Inferior parietal cortex (tissue), 1 donor: ENCODE measurements at regions not wholly inside any gene's neighbourhood (a gene's known extent, or its start where the extent isn't known, plus 50 kb on each side); places are given as distances from the start of the nearest gene placed in this dataset.

Experiments
- DNase-seq: peaks from one replicate; pipeline ENCODE4 v3.0.0-alpha.2; 2016; ENCODE audit errors: extremely low spot score

DNA sequence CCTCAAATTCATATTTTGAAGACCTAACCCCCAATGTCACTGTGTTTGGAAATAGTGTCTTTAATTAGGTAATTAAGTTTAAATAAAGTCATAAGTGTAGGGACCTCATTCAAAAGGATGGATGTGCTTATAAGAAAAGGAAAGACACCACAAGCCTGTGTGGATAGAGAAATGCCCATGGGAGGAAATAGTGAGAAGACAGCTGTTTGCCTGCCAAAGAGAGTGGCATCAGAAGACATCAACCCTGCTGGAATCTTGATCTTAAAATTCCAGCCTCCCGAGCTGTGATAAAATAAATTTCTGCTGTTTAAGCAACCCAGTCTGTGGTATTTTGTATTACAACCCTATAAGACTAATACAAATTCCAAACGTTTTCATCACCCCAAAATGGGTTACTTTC, 1867.9 kb upstream of the NUDT12 start:
- DNase-seq: no peak

DNA sequence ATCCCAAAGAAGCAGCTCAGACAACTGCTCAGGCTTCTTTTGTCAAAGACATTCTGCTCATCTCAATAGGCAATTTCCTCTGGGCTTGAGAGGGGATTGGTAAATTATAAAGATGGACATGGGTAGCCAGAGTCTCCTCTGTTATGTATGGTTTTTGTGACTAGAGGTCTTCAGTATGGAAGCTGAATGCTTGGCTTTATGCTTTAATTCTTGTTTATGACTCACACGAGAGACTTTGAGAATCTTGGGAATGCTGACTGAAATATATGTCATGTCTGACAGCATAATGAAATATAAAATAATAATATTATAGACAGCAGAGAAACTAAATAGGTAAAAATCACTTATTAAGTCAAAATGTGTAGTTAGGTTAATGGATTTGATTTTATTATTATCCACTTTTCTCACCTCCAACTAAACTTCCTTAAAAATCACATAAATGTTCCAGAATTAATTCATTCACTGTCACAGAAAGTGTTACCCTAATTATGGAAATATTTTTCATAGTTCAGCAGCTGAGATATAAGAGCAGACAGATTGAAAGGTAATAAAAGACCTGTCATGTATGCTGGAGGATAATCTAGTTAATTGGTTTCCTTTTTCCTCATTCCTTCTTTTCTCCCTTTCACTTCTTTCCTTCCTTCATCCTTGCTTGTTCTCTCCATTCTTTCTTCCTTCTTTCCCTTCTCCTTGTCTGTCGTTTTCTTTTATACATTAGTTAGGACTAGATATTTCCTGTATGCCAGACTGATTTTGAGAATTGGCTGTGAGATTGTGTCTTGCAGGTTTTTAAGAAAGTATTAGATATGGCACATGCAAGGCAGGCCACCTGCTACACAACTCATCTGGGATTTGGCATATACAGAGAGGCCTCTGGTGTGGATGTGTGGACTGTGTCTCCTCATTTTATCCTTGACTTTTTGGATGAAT, 1866.1 kb upstream of the NUDT12 start:
- no peak for DNase-seq

DNA sequence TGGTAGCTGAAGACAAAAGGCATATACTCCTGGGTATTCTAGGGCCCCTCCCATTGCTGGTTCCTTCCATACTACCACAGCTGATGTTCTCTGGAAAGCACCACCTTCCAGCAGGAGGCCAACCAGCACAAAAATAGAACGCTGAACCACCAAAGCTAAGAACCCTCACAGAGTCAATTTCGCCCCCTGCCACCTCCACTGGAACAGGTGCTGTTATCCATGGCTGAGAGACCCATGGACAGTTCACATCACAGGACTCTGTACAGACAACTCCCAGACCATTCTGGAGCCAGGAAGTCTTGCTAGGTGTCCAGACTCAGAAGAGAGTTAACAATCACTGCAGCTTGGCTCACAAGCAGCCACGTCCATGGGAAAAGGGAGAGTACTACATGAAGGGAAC, 1851.5 kb upstream of the NUDT12 start:
- DNase-seq: no peak

DNA sequence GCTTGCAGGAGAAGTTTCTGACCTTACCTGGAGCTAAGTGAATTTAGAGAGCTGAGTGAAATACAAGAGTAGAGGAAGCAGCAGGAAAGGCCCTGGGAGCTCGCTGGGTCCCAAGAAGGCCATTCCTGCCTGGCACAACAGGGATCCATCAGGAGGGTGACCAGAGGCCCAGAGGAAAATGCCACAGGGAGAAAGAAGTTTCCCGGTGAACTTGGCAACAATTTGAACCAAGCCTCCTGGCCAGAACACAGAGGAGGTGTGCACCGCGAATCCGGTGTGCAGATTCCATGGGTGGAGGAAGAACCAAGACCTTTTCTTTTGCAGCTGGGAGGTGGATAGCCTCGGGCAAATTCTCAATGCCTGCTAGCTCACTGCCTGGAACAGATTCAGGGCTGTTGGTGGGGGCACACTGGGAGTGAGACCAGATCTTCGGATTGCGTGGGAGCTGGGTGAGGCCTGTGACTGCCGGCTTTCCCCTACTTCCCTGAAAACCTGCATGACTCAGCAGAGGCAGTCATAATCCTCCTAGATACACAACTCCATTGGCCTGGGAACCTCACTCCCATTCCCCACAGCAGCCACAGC, 1850.9 kb upstream of the NUDT12 start:
- DNase-seq: no peak

DNA sequence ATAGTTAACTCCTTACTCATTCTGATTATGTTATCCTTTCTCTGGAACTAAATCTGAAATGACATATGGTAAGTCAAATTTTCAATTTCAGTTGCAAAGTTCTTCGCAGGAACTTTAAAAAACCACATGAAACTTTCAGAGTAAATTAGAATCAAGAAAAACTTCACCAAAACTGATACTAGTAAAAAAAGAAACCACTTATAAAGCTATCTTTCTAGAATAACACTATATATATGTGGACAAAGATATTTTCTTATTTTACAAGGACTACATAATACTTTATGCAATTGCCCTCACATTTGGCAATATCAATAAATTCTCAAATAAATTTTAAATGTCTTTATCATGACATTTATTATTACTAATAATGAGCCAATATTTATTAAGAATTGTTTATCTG, 1847.1 kb upstream of the NUDT12 start:
- no peak for DNase-seq

DNA sequence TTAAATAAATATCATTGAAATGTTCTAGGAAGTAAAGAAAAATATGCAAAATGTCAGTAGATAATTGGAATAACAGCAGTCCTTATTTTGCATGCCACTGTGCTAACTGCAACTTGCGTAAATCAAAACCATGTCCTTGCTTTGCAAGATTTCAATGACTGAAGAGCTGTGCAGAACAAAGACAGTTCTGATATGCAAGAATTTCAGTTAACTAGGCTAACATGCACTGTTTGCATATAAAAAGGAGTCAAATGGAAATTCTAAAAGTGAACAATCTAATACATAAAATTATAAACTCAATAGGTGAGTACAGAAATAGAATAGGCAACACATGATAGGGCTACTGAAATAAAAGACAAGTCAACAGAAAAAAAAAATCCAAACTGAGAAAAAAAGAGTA, 1844.6 kb upstream of the NUDT12 start:
- no peak for DNase-seq

DNA sequence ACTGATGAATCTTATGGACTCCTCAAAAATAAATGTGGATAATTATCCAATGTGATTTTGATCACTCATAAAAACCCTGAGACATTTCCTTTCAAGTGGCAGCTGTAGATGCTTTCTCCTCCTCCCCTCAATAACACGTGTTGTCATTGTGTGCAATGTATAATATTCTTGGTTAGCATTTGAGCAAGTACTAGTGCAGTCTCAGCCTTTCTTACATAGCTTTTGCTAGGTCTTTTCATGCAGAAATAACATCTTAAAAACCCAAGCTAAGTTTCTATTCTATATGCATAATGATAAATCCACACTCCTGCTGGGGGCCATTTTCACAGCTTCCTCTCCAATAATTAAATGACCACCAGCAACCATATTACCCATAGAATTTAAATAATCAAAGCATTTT, 1835.2 kb upstream of the NUDT12 start:
- DNase-seq: no peak

DNA sequence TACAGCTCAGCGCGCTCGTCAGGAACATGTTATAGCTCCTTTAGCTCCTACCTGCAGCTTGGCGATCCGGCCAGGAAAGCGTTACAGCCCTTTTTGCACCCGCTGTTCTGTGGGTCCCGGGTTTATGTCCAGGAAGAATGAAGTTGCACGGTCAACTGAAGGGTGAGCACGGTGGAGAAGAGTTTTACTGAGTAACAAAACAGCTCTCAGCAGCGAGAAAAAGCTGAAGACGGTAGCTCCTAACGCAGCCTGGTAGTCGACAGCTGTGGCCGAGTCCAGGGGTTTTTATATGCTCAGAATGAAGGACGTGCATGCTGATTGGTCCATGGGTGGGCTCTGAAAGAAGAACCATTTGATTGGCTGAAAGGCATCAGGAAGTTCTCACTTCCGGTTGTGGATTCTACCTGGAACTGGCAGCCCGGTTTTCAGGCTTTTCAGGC, 1830.1 kb upstream of the NUDT12 start:
- DNase-seq: peak; percentile 21

DNA sequence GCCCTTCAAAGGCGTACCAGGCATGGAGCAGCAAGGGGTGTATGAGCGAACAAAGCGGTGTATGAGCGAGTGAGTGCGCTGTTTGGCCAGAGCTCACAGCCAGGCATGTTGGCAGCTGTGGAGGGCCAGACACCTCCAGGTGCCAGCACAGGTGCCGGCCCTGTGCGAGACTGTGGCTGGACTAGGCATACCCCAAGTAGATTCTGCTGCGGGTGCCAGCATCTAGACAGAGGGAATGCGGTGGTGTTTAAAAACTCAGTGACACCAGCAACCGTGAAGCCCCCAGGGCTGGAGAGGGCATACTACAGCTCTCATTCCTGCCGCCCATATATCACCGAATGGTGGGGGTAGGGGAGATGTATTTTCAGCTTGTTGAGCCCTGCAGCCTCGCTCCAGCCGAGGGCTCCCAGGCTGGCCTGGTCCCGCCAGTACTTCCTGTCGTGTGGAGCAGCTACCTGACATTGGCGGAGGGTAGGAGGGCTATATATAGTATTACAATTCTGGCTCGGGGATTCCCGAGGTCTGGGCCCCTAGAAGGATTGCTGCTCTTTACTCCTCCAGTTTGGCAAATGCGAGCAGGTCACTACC, 1829.6 kb upstream of the NUDT12 start:
- no peak for DNase-seq

DNA sequence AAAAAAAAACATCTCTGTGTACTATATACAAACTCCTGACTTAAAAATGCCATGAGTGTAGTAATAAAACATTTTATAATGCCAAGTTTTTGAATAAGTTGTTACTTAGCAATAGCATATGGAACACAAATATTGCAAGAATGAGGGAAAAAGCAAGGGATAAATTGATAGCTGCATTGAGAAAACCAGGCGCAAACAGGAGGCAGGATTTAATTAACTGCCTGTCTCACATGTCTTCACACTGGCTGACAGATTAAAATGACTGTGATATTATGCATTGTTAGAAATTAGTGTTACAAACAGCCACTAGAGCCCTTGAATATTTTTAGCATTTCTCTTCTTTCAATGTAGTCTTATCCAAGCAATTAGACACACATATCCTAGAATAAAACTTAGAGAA, 1817.5 kb upstream of the NUDT12 start:
- no peak for DNase-seq

DNA sequence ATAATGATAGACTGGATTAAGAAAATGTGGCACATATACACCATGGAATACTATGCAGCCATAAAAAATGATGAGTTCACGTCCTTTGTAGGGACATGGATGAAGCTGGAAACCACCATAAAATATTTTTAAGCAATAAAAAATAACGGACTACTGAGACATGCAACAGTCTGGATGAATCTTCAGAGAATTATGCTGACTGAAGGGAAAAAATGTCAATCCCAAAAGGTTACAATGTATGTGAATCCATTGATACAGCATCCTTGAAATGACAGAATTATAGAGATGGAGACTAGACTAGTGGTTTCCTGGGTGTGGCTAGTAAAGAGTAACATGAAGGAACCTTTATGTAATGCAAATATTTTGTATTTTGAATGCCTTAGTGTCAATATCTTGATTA, 1808.6 kb upstream of the NUDT12 start:
- no peak for DNase-seq

DNA sequence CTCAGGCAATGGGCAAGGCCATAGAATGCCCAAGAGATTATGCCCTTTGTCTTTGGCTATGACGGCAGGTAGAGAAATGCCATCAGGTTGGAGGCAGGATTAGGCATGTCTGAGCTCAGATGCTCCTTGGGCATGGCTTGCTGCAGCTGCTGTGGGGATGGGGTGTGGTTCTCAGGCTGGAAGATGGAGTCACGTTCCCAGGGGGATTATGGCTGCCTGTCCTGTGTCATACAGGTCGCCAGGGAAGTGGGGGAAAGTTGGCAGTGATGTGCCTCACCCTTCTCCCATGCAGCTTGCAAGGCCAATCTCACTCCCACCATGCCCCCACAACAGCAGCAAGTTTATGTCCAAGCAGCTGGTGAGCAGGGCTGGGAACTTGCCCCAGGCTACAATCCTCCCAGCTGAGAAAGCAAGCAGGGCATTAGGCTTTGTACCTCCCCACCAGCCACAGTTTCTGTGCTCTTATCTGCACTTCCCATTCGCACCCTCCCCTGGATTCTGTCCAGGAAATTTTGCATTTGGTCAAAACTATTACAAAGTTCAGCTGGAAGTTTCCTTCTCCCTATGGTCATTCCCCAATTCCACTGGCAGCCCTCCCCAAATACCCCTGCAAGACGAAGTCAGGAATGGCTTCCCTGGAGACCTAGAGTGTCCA, 1788.0 kb upstream of the NUDT12 start:
- DNase-seq: no peak

DNA sequence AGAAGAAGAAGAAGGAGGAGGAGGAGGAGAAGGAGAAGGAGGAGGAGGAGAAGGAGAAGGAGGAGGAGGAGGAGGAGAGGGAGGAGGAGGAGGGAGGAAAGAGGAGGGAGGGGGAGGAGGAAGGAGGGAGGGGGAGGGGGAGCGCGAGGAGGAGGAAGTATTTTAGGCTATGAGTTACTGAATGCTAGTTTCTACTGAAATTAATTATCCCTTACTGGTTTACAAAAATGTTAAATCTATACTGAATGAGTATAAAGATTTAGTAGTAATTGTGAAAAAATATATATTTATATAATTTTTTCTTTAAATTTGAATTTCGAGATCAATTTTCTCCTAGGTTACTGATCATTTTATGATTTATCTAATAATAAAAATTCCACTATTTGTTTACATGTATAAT, 1769.0 kb upstream of the NUDT12 start:
- no peak for DNase-seq

DNA sequence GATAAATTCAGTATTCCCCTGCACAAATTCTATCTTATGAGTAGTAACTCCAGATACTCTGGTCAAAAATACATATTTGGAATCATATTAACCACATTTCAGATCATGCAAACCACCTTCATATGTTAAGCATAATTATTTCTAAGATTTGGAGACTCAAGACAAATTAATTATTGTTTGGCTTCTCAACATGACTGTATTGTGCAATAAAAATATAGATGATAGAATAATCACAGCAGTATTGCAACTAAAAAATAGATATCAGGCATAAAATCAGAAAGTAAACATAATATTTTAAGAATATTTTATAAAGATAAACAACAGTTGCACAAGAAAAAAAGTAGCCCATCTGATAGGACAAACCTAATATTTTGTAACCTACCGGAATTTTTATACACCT, 1767.6 kb upstream of the NUDT12 start:
- no peak for DNase-seq

DNA sequence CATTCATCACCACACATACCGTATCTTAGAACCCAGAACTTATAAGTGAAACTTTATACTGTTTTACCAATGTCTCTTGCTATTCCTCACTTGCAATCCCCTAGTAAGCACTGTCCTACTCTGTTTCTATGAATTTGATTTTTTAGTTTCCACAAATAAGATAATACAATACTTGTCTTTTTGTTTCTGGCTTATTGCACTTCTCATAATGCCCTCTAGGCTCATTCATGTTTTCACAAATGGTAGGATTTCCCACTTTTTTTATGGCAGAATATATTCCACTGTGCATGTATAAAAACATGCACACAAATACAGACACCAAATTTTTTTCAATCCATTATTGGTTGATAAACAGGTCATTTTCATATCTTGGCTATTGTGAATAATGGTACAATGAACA, 1742.3 kb upstream of the NUDT12 start:
- DNase-seq: no peak

DNA sequence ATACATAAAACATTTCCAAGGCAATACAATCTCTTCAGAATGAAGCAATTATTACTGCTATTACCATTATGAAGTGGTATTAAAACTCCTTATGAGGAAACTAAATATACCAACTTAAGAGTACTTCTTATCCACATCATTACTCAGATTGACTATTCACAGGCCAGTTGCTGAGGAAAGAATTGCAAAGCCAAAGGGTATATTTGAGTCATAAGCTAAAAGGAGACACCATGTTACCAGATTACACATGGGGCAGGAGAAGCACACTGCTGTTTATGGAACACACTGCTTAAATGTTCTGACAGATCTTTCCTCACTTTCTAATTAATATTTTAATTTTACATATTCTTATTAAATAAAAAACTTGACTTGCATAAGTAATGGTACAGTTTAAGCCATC, 1726.4 kb upstream of the NUDT12 start:
- no peak for DNase-seq

DNA sequence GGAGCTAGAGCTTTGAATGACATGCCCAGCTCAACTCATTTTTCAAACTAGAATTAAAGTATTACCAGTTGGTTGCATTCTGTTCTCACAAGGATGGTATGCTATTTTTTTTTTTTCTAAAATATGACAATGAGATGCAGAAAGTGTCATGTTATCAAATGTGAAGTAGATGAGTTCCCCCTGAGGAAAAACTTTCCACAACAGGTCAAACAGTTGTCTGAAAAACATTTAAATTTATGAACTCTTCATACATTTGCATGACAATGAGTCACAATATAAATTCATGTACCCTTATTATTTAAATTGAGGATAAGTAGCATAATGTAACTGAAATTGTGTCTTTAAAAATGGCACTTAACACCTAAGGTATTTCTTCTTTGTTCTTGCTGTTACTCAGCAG, 1720.5 kb upstream of the NUDT12 start:
- no peak for DNase-seq

DNA sequence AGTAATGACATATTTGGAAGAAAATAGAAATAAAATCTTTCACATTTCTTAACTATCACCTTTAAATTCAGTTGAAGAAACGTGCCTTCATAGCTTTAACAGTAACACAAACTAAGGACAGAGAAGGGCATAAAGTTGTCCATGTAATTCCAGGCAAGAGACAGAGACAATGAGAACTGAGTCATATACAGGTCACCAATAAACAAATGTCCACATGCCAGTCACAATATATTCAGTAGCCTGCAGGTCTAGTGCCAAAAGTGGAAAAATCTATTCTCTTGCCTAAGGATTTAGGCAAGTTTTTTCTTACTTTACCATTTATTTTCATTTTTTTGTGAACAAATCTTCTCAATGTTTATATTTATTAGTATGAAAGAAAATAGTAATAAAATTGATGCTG, 1711.5 kb upstream of the NUDT12 start:
- no peak for DNase-seq

DNA sequence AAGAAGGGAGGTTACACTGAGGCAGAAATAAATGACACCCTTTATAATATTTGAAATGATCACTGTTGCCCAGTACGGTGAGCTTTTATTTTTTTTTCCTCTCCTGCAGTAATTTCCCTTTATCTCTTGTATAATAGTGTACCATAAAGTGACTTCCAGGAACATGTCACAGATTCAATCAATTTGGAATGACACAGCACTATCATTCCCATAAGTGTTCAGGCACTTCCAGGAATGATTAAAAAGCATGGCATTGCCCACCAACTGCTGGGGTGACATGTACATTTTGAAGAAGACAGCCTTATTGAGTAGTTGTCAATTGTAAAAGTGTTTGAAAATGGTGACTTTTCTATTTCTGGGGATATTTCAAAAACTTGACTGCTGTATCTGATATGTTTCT, 1700.9 kb upstream of the NUDT12 start:
- DNase-seq: no peak

DNA sequence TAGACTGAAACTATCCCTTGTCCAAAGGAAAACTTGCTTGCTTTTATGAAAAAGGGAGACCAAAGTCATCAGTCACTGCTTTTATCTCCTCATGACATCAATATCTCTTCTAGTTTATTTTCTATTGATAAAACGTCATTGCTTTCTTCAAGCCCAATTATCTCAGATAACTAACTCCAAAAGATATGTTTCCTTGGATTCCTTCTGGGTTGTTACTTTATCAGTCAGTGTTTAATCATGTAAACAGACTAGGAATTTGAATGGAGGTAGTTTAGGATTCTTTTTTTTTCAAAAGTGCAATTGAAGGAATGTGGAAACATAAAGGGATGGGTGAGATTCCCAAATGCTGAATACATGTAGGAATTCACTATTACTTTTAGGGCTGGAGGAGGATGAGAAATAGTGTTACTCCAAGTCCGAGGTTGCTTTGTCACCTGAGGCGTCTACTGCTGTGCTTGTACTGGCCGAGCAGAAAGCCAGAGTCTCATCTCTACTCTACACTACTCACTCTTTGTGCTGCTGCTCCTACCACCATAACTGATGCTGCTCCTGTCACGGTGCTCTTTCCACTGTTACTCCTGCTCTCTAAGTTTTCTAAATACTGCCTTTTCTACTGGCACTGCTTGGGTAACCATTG, 1697.1 kb upstream of the NUDT12 start:
- no peak for DNase-seq

DNA sequence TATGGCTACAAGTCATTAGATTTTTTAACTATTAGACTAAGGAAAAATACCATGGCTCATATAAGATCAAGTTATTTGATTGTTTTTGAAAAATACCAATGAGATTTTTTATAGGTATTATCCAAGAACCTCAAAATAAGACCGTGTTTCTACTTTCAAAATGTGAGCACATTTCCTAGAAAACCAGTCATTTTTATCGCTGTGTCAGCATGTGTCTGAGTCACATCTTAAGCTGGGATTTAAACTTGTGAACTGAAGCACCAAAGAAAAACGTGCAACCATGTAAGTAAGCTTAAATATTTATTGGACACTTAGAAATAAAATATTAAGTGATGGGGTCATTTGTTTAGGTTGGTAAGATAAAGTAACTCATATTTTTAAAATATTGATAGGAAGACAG, 1676.0 kb upstream of the NUDT12 start:
- DNase-seq: no peak

DNA sequence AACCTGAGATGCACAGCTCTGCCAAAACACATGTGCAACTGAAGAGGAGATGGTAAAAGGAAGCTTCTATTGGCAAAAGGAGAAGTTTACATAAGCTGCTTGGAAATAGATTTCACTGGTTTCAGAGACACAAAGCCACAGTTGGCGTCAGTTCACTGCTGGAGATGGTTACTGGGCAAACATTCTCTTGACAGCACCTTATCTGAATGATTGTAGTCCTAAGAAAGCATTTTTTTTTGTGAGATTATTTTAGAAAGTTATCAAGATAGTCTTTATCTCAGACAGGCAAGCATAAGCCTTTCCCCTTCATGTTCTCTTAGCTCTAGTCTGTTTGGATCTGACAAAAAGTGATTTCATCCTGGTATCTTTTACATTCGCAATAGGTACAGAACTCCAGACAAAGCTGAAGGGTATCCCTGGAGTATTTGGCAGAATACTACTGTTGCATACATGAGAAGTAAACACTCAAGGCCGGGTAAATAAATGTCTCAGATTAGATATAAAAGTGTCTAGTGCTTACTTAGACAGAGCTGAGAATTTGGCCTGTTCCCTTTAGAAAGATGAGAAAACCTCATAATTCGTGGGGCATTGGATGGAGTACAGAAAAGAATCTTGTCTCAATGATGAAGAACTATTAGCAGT, 1668.0 kb upstream of the NUDT12 start:
- no peak for DNase-seq
